Uterus (tissue), 2 donors: ENCODE measurements at regions not wholly inside any gene's neighbourhood (a gene's known extent, or its start where the extent isn't known, plus 50 kb on each side); places are given as distances from the start of the nearest gene placed in this dataset.

Experiments
- POLR2A ChIP-seq, 2 donors: fragments of 450-650 bp; IDR thresholded peaks; one replicate each; pipeline ENCODE4 v1.6.1; 2016; ENCODE audit warnings: antibody characterized with exemption in 2 of 2, mild to moderate bottlenecking in 1 of 2, moderate library complexity in 1 of 2
- TF ChIP-seq, protein P1 (sequence below), 4 experiments: fragments of 200-600 bp in 2 of 4; fragments of 450-650 bp in 2 of 4; sonication (generic) in 2 of 4; IDR thresholded peaks; one replicate each; pipeline ENCODE4 v1.5.1; 2016 to 2019; ENCODE audit warnings: antibody characterized with exemption in 4 of 4, mild to moderate bottlenecking in 2 of 4, moderate library complexity in 1 of 4

DNA sequence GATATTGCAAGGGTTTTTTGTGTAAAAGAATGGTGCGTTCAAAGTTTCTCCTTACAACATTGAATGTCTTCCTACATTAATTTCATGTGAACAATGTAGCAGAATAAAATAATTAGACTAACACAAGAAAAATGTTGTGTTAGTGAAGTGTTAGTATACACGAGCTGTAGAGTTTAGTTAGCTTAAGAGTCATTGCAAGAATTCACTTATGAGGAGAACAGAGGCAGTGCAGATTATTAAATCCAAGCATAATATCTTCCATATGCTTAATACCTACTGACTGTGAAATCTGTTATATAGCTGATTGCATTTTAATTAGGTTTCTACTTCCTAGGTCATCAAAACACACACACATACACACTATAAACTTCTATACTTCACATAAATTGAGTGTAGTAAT lies 959.0 kb downstream of the FAT4 start:
- TF ChIP-seq, protein P1, sequence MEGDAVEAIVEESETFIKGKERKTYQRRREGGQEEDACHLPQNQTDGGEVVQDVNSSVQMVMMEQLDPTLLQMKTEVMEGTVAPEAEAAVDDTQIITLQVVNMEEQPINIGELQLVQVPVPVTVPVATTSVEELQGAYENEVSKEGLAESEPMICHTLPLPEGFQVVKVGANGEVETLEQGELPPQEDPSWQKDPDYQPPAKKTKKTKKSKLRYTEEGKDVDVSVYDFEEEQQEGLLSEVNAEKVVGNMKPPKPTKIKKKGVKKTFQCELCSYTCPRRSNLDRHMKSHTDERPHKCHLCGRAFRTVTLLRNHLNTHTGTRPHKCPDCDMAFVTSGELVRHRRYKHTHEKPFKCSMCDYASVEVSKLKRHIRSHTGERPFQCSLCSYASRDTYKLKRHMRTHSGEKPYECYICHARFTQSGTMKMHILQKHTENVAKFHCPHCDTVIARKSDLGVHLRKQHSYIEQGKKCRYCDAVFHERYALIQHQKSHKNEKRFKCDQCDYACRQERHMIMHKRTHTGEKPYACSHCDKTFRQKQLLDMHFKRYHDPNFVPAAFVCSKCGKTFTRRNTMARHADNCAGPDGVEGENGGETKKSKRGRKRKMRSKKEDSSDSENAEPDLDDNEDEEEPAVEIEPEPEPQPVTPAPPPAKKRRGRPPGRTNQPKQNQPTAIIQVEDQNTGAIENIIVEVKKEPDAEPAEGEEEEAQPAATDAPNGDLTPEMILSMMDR (IDR thresholded peaks at IDR 0.05), result no peak
- TF ChIP-seq POLR2A (IDR thresholded peaks at IDR 0.05), result no peak
